ENCODE measurements at regions not wholly inside any gene's neighbourhood (a gene's known extent, or its start where the extent isn't known, plus 50 kb on each side); places are given as distances from the start of the nearest gene placed in this dataset.
A peak's percentile ranks its signal among the peaks of the same experiment; 100 is the strongest.

- Histone ChIP-seq H3K9me3 (peaks cover 4% of the 10 kb centered on the region; the same call in 1 of the 2 replicates), H3K4me3 (no peak overlapping the region), H3K36me3 (no peaks in the 10 kb centered on the region), H3K27me3 (no peaks in the 10 kb centered on the region)
- DNase-seq: peak; percentile 41
Observed at GRCh38 chr11:128407962-128408361, 179.4 kb downstream of the ETS1 start.

- Histone ChIP-seq H3K36me3 (no peaks in the 10 kb centered on the region), H3K4me3 (no peak overlapping the region), H3K27me3 (no peaks in the 10 kb centered on the region), H3K9me3 (peaks cover 4% of the 10 kb centered on the region; the same call in 1 of the 2 replicates)
- DNase-seq: no peak
Observed at GRCh38 chr11:128405714-128406662, 181.4 kb downstream of the ETS1 start.

- H3K36me3 ChIP-seq: no peaks in the 10 kb centered on the region
- H3K27me3 ChIP-seq: no peaks in the 10 kb centered on the region
- no peak for DNase-seq
- no peak overlapping the region for H3K4me3 ChIP-seq
- H3K9me3 ChIP-seq: peaks cover 2% of the 10 kb centered on the region; the same call in 1 of the 2 replicates
Observed at GRCh38 chr11:128405112-128405511, 182.2 kb downstream of the ETS1 start.

- H3K27me3 ChIP-seq: no peaks in the 10 kb centered on the region
- no peaks in the 10 kb centered on the region for H3K9me3 ChIP-seq
- no peak overlapping the region for H3K4me3 ChIP-seq
- no peak for DNase-seq
- no peaks in the 10 kb centered on the region for H3K36me3 ChIP-seq
Observed at GRCh38 chr11:128404437-128404836, 182.9 kb downstream of the ETS1 start.

- no peak overlapping the region for H3K4me3 ChIP-seq
- DNase-seq: peak; percentile 44
- H3K27me3 ChIP-seq: no peaks in the 10 kb centered on the region
- H3K9me3 ChIP-seq: no peaks in the 10 kb centered on the region
- no peaks in the 10 kb centered on the region for H3K36me3 ChIP-seq
Observed at GRCh38 chr11:128400382-128401203, 186.8 kb downstream of the ETS1 start.

GRCh38 chr11:128399251-128400121 is 187.9 kb downstream of the ETS1 start:
- DNase-seq: peak; percentile 44
- Histone ChIP-seq H3K36me3 (no peaks in the 10 kb centered on the region), H3K9me3 (no peaks in the 10 kb centered on the region), H3K4me3 (no peak overlapping the region), H3K27me3 (no peaks in the 10 kb centered on the region)

- Histone ChIP-seq H3K36me3 (no peaks in the 10 kb centered on the region), H3K4me3 (no peak overlapping the region), H3K27me3 (no peaks in the 10 kb centered on the region), H3K9me3 (no peaks in the 10 kb centered on the region)
- no peak for DNase-seq
Observed at GRCh38 chr11:128398517-128399250, 188.7 kb downstream of the ETS1 start.

GRCh38 chr11:128397362-128397761 is 190.0 kb downstream of the ETS1 start:
- no peak overlapping the region for H3K4me3 ChIP-seq
- no peaks in the 10 kb centered on the region for H3K36me3 ChIP-seq
- no peak for DNase-seq
- no peaks in the 10 kb centered on the region for H3K27me3 ChIP-seq
- no peaks in the 10 kb centered on the region for H3K9me3 ChIP-seq

- H3K36me3 ChIP-seq: no peaks in the 10 kb centered on the region
- no peaks in the 10 kb centered on the region for H3K27me3 ChIP-seq
- no peaks in the 10 kb centered on the region for H3K9me3 ChIP-seq
- no peak overlapping the region for H3K4me3 ChIP-seq
- DNase-seq: no peak
Observed at GRCh38 chr11:128394431-128395089, 192.8 kb downstream of the ETS1 start.

- Histone ChIP-seq H3K4me3 (no peak overlapping the region), H3K27me3 (no peaks in the 10 kb centered on the region), H3K36me3 (no peaks in the 10 kb centered on the region), H3K9me3 (no peaks in the 10 kb centered on the region)
- DNase-seq: no peak
Observed at GRCh38 chr11:128392259-128392658, 195.1 kb downstream of the ETS1 start.

- DNase-seq: no peak
- H3K36me3 ChIP-seq: no peaks in the 10 kb centered on the region
- no peaks in the 10 kb centered on the region for H3K9me3 ChIP-seq
- H3K4me3 ChIP-seq: no peak overlapping the region
- no peaks in the 10 kb centered on the region for H3K27me3 ChIP-seq
Observed at GRCh38 chr11:128391811-128392210, 195.5 kb downstream of the ETS1 start.

GRCh38 chr11:128390246-128390645 is 197.1 kb downstream of the ETS1 start:
- DNase-seq: no peak
- H3K4me3 ChIP-seq: no peak overlapping the region
- H3K9me3 ChIP-seq: no peaks in the 10 kb centered on the region
- H3K27me3 ChIP-seq: no peaks in the 10 kb centered on the region
- no peaks in the 10 kb centered on the region for H3K36me3 ChIP-seq

- no peak overlapping the region for H3K4me3 ChIP-seq
- no peaks in the 10 kb centered on the region for H3K36me3 ChIP-seq
- no peaks in the 10 kb centered on the region for H3K9me3 ChIP-seq
- no peaks in the 10 kb centered on the region for H3K27me3 ChIP-seq
- DNase-seq: no peak
Observed at GRCh38 chr11:128389461-128389976, 197.8 kb downstream of the ETS1 start.

GRCh38 chr11:128388206-128388815 is 199.0 kb downstream of the ETS1 start:
- H3K27me3 ChIP-seq: no peaks in the 10 kb centered on the region
- DNase-seq: no peak
- no peaks in the 10 kb centered on the region for H3K36me3 ChIP-seq

More at GRCh38 chr11:128388206-128388815, 199.0 kb downstream of the ETS1 start:
- H3K9me3 ChIP-seq: no peaks in the 10 kb centered on the region
- no peak overlapping the region for H3K4me3 ChIP-seq

Measured in MG63 (cell line).